ENCODE measurements at regions not wholly inside any gene's neighbourhood (a gene's known extent, or its start where the extent isn't known, plus 50 kb on each side); places are given as distances from the start of the nearest gene placed in this dataset.

- no peak for DNase-seq (ENCODE audit: low read depth, low spot score)
Measured at GRCh38 chr4:24476282-24476681, 108.1 kb downstream of the DHX15 start.

GRCh38 chr4:24475756-24476155 is 108.6 kb downstream of the DHX15 start:
- H3K4me3 ChIP-seq (ENCODE audit: low read length) = no peak overlapping the region
- no peak for DNase-seq (ENCODE audit: low read depth, low spot score)

More at GRCh38 chr4:24476282-24476681, 108.1 kb downstream of the DHX15 start:
- H3K4me3 ChIP-seq (ENCODE audit: low read length) = no peak overlapping the region

- H3K4me3 ChIP-seq (ENCODE audit: low read length) = peak overlapping the region; percentile 52
- DNase-seq (ENCODE audit: low read depth, low spot score) = peak; percentile 60
Measured at GRCh38 chr4:24473309-24473721, 111.0 kb downstream of the DHX15 start.

- peak overlapping the region; percentile 52 for H3K4me3 ChIP-seq (ENCODE audit: low read length)
- DNase-seq (ENCODE audit: low read depth, low spot score) = peak; percentile 69
Measured at GRCh38 chr4:24472514-24473308, 111.6 kb downstream of the DHX15 start.

- H3K4me3 ChIP-seq (ENCODE audit: low read length) = peak overlapping the region; percentile 52
- DNase-seq (ENCODE audit: low read depth, low spot score) = no peak
Measured at GRCh38 chr4:24472161-24472510, 112.2 kb downstream of the DHX15 start.

GRCh38 chr4:24471486-24472160 is 112.7 kb downstream of the DHX15 start:
- H3K4me3 ChIP-seq (ENCODE audit: low read length) = no peak overlapping the region
- DNase-seq (ENCODE audit: low read depth, low spot score) = no peak

GRCh38 chr4:24470666-24471485 is 113.5 kb downstream of the DHX15 start:
- no peak for DNase-seq (ENCODE audit: low read depth, low spot score)
- no peak overlapping the region for H3K4me3 ChIP-seq (ENCODE audit: low read length)

GRCh38 chr4:24468071-24468470 is 116.3 kb downstream of the DHX15 start:
- no peak overlapping the region for H3K4me3 ChIP-seq (ENCODE audit: low read length)
- no peak for DNase-seq (ENCODE audit: low read depth, low spot score)

GRCh38 chr4:24464566-24464965 is 119.8 kb downstream of the DHX15 start:
- DNase-seq (ENCODE audit: low read depth, low spot score) = no peak
- no peak overlapping the region for H3K4me3 ChIP-seq (ENCODE audit: low read length)

- no peak overlapping the region for H3K4me3 ChIP-seq (ENCODE audit: low read length)
- no peak for DNase-seq (ENCODE audit: low read depth, low spot score)
Measured at GRCh38 chr4:24456431-24456830, 127.9 kb downstream of the DHX15 start.

GRCh38 chr4:24453951-24454350 is 130.4 kb downstream of the DHX15 start:
- H3K4me3 ChIP-seq (ENCODE audit: low read length) = no peak overlapping the region
- DNase-seq (ENCODE audit: low read depth, low spot score) = no peak

- no peak overlapping the region for H3K4me3 ChIP-seq (ENCODE audit: low read length)
- no peak for DNase-seq (ENCODE audit: low read depth, low spot score)
Measured at GRCh38 chr4:24451870-24452269, 132.5 kb downstream of the DHX15 start.

GRCh38 chr4:24443200-24443599 is 141.2 kb downstream of the DHX15 start:
- no peak for DNase-seq (ENCODE audit: low read depth, low spot score)

GRCh38 chr4:24440765-24441164 is 143.6 kb downstream of the DHX15 start:
- DNase-seq (ENCODE audit: low read depth, low spot score) = no peak
- H3K4me3 ChIP-seq (ENCODE audit: low read length) = no peak overlapping the region

More at GRCh38 chr4:24443200-24443599, 141.2 kb downstream of the DHX15 start:
- H3K4me3 ChIP-seq (ENCODE audit: low read length) = no peak overlapping the region

- H3K4me3 ChIP-seq (ENCODE audit: low read length) = no peak overlapping the region
- DNase-seq (ENCODE audit: low read depth, low spot score) = no peak
Measured at GRCh38 chr4:24434241-24434640, 150.1 kb downstream of the DHX15 start.

GRCh38 chr4:24433515-24434214 is 150.7 kb downstream of the DHX15 start:
- H3K4me3 ChIP-seq (ENCODE audit: low read length) = no peak overlapping the region
- DNase-seq (ENCODE audit: low read depth, low spot score) = no peak

- no peak overlapping the region for H3K4me3 ChIP-seq (ENCODE audit: low read length)
- no peak for DNase-seq (ENCODE audit: low read depth, low spot score)
Measured at GRCh38 chr4:24428850-24429249, 155.5 kb downstream of the DHX15 start.

- no peak for DNase-seq (ENCODE audit: low read depth, low spot score)
Measured at GRCh38 chr4:24426557-24426956, 157.8 kb downstream of the DHX15 start.

GRCh38 chr4:24425863-24426262 is 158.5 kb downstream of the DHX15 start:
- no peak for DNase-seq (ENCODE audit: low read depth, low spot score)
- no peak overlapping the region for H3K4me3 ChIP-seq (ENCODE audit: low read length)

More at GRCh38 chr4:24426557-24426956, 157.8 kb downstream of the DHX15 start:
- H3K4me3 ChIP-seq (ENCODE audit: low read length) = no peak overlapping the region
